H9 (cell line): ENCODE measurements at regions not wholly inside any gene's neighbourhood (a gene's known extent, or its start where the extent isn't known, plus 50 kb on each side); places are given as distances from the start of the nearest gene placed in this dataset.
"Not testable (repeated sequence)": the region's sequence is repeated elsewhere in the genome, so short reads cannot be mapped to it uniquely, and the experiment has no call there.

Experiments
- DNase-seq: peaks from one replicate; pipeline ENCODE4 v3.0.0-alpha.2; 2017
- H2AFZ ChIP-seq: one replicate; pipeline ENCODE4 v1.6.1; 2013; ENCODE audit warnings: mild to moderate bottlenecking, low read length, control low read depth, moderate library complexity
- H2AK5ac ChIP-seq: 2 replicates; pipeline ENCODE4 v1.6.1; 2013; ENCODE audit warnings: low read length, control low read depth, mixed read lengths; ENCODE audit not compliant: insufficient read length
- H2BK120ac ChIP-seq: one replicate; pipeline ENCODE4 v1.6.1; 2013; ENCODE audit warnings: low read depth, mild to moderate bottlenecking, low read length, control low read depth, inconsistent platforms; ENCODE audit not compliant: poor library complexity, severe bottlenecking
- H2BK12ac ChIP-seq: 2 replicates; pipeline ENCODE4 v1.6.1; 2013; ENCODE audit warnings: low read length, control low read depth, mixed read lengths, low read depth; ENCODE audit not compliant: insufficient read length
- H2BK15ac ChIP-seq: 2 replicates; pipeline ENCODE4 v1.6.1; 2013; ENCODE audit warnings: low read depth, low read length, control low read depth
- H2BK20ac ChIP-seq: one replicate; pipeline ENCODE4 v1.6.1; 2013; ENCODE audit warnings: low read depth, mild to moderate bottlenecking, low read length, control low read depth, inconsistent platforms; ENCODE audit not compliant: poor library complexity, severe bottlenecking
- H2BK5ac ChIP-seq: 2 replicates; pipeline ENCODE4 v1.6.1; 2013; ENCODE audit warnings: low read length, control low read depth, mixed read lengths; ENCODE audit not compliant: insufficient read length
- H3K14ac ChIP-seq: 2 replicates; pipeline ENCODE4 v1.6.1; 2013; ENCODE audit warnings: low read length, control low read depth; ENCODE audit not compliant: insufficient read depth
- H3K18ac ChIP-seq: 2 replicates; pipeline ENCODE4 v1.6.1; 2013; ENCODE audit warnings: low read depth, mild to moderate bottlenecking, mixed read lengths, low read length, control low read depth; ENCODE audit not compliant: insufficient read length
- H3K23ac ChIP-seq: 2 replicates; pipeline ENCODE4 v1.6.1; 2013; ENCODE audit warnings: low read length, control low read depth, mixed read lengths, low read depth; ENCODE audit not compliant: insufficient read length
- H3K23me2 ChIP-seq: 2 replicates; pipeline ENCODE4 v1.6.1; 2013; ENCODE audit warnings: low read depth, mild to moderate bottlenecking, mixed read lengths, low read length, control low read depth; ENCODE audit not compliant: insufficient read length, poor library complexity, severe bottlenecking
- H3K27ac ChIP-seq: 2 replicates; pipeline ENCODE4 v1.5.1; 2013; ENCODE audit warnings: low read length, control low read depth, mixed read lengths, low read depth; ENCODE audit not compliant: insufficient read length
- H3K27me3 ChIP-seq: 2 replicates; pipeline ENCODE4 v1.6.1; 2013; ENCODE audit warnings: low read length, control low read depth, inconsistent platforms; ENCODE audit not compliant: insufficient read depth
- H3K4ac ChIP-seq: 2 replicates; pipeline ENCODE4 v1.6.1; 2013; ENCODE audit warnings: low read depth, mild to moderate bottlenecking, control low read depth, inconsistent platforms, low read length, moderate library complexity
- H3K4me1 ChIP-seq: 2 replicates; pipeline ENCODE4 v1.6.1; 2013; ENCODE audit warnings: low read length, control low read depth, inconsistent platforms; ENCODE audit not compliant: insufficient read depth
- H3K4me2 ChIP-seq: 2 replicates; pipeline ENCODE4 v1.6.1; 2013; ENCODE audit warnings: low read length, control low read depth, mixed read lengths; ENCODE audit not compliant: insufficient read length, insufficient read depth
- H3K56ac ChIP-seq: 2 replicates; pipeline ENCODE4 v1.6.1; 2013; ENCODE audit warnings: low read depth, mild to moderate bottlenecking, mixed read lengths, low read length, control low read depth; ENCODE audit not compliant: insufficient read length
- H3K79me1 ChIP-seq: 2 replicates; pipeline ENCODE4 v1.6.1; 2013; ENCODE audit warnings: low read depth, mild to moderate bottlenecking, moderate library complexity, low read length, control low read depth, inconsistent platforms; ENCODE audit not compliant: insufficient read depth, poor library complexity, severe bottlenecking
- H3K79me2 ChIP-seq: 2 replicates; pipeline ENCODE4 v1.6.1; 2013; ENCODE audit warnings: low read length, control low read depth, inconsistent platforms; ENCODE audit not compliant: insufficient read depth
- H3K9ac ChIP-seq: 2 replicates; pipeline ENCODE4 v1.6.1; 2013; ENCODE audit warnings: low read length, control low read depth, mixed read lengths; ENCODE audit not compliant: insufficient read length; ENCODE audit errors: extremely low read depth
- H3K9me3 ChIP-seq: one replicate; pipeline ENCODE4 v1.6.1; 2013; ENCODE audit warnings: low read depth, low read length, inconsistent platforms; ENCODE audit not compliant: control insufficient read depth
- H3T11ph ChIP-seq: one replicate; pipeline ENCODE4 v1.6.1; 2013; ENCODE audit warnings: mild to moderate bottlenecking, low read length, control low read depth, inconsistent platforms
- H4K20me1 ChIP-seq: one replicate; pipeline ENCODE4 v1.6.1; 2013; ENCODE audit not compliant: control insufficient read depth, insufficient read length, insufficient read depth
- H4K5ac ChIP-seq: 2 replicates; pipeline ENCODE4 v1.6.1; 2013; ENCODE audit warnings: low read depth, mild to moderate bottlenecking, mixed read lengths, low read length, control low read depth; ENCODE audit not compliant: insufficient read length
- H4K8ac ChIP-seq: replicated peaks from 2 replicates; pipeline ENCODE4 v1.6.1; 2013; ENCODE audit warnings: low read length, control low read depth, mixed read lengths, low read depth; ENCODE audit not compliant: insufficient read length
- H4K91ac ChIP-seq: 2 replicates; pipeline ENCODE4 v1.6.1; 2013; ENCODE audit warnings: low read depth, mild to moderate bottlenecking, moderate library complexity, mixed read lengths, low read length, control low read depth; ENCODE audit not compliant: insufficient read length
- H3K27ac Mint-ChIP-seq, 3 experiments: 2 replicates in 2 of 3; 3 replicates in 1 of 3; pipeline ENCODE4 v1.8.0; 2020 to 2021; ENCODE audit warnings: mixed read lengths in 3 of 3, mild to moderate bottlenecking in 1 of 3, moderate library complexity in 1 of 3
- H3K27me3 Mint-ChIP-seq: 2 replicates; pipeline ENCODE4 v1.8.0; 2021; ENCODE audit warnings: low read depth, mild to moderate bottlenecking, moderate library complexity, mixed read lengths
- H3K36me3 Mint-ChIP-seq, 3 experiments: 2 replicates in 2 of 3; 3 replicates in 1 of 3; pipeline ENCODE4 v1.8.0; 2020 to 2021; ENCODE audit warnings: low read depth in 3 of 3, mixed read lengths in 3 of 3; ENCODE audit not compliant: insufficient read depth in 1 of 3
- H3K4me1 Mint-ChIP-seq, 2 experiments: 2 replicates each; pipeline ENCODE4 v1.8.0; 2020; ENCODE audit warnings: mixed read lengths in 2 of 2
- H3K4me3 Mint-ChIP-seq, 2 experiments: 2 replicates in 1 of 2; 3 replicates in 1 of 2; pipeline ENCODE4 v1.8.0; 2020 to 2021; ENCODE audit warnings: mild to moderate bottlenecking in 2 of 2, mixed read lengths in 2 of 2, moderate library complexity in 1 of 2
- H3K9me3 Mint-ChIP-seq, 2 experiments: 2 replicates in 1 of 2; 3 replicates in 1 of 2; pipeline ENCODE4 v1.8.0; 2020; ENCODE audit warnings: mild to moderate bottlenecking in 2 of 2, mixed read lengths in 2 of 2, moderate library complexity in 1 of 2
- WGBS: extraction: QIAGEN DNeasy Blood & Tissue Kit; methylation state at CpG from one replicate; pipeline ENCODE4 v1.1.7; 2013; ENCODE audit warnings: missing lambda C conversion rate, low lambda C conversion rate, mixed read lengths; ENCODE audit not compliant: insufficient read length; ENCODE audit errors: extremely low coverage; 5-methylcytosine and 5-hydroxymethylcytosine counted together

DNA sequence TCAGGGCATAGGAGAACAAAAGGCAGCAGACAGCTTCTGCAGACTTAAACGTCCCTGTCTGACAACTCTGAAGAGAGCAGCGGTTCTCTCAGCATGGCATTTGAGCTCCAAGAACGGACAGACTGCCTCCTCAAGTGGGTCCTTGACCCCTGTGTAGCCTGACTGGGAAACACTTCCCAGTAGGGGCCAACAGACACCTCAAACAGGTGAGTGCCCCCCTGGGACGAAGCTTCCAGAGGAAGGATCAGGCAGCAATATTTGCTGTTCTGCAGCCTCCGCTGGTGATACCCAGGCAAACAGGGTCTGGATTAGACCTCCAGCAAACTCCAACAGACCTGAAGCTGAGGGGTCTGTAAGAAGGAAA lies 66.9 kb upstream of the NEDD9 start:
- H4K91ac ChIP-seq, H4K8ac ChIP-seq, H2BK12ac ChIP-seq, H3K27ac ChIP-seq, DNase-seq, H3K4ac ChIP-seq, H3K56ac ChIP-seq, H2BK20ac ChIP-seq, H3K27me3 Mint-ChIP-seq, H3K4me3 Mint-ChIP-seq, H3K4me1 ChIP-seq, H2BK15ac ChIP-seq, H3K79me1 ChIP-seq, H3K9ac ChIP-seq, H3K79me2 ChIP-seq, H3K27me3 ChIP-seq, H3K9me3 ChIP-seq, H3K18ac ChIP-seq, H3K23ac ChIP-seq, H4K20me1 ChIP-seq, H3K23me2 ChIP-seq, H3T11ph ChIP-seq, H4K5ac ChIP-seq, H3K14ac ChIP-seq, H2AK5ac ChIP-seq, H2BK120ac ChIP-seq, H2BK5ac ChIP-seq: not testable (repeated sequence)
- peak overlapping the region; percentile 25 for H3K4me2 ChIP-seq
- Mint-ChIP-seq H3K27ac (peak overlapping the region in 1 of 3 experiments; percentile 22; a peak in 1 of 7 replicates), H3K4me1 (peaks cover 12% of the 10 kb centered on the region in 2 experiments), H3K36me3 (peaks cover 11 to 15% (median 12%) of the 10 kb centered on the region in 3 experiments), H3K9me3 (peaks cover 17 to 21% of the 10 kb centered on the region in 2 experiments)
- WGBS: no CpG with 5 or more reads among the region's 5 CpGs
- peak overlapping the region; percentile 75 for H2AFZ ChIP-seq
